Liver (tissue), 8 donors: ENCODE measurements at regions not wholly inside any gene's neighbourhood (a gene's known extent, or its start where the extent isn't known, plus 50 kb on each side); places are given as distances from the start of the nearest gene placed in this dataset.

Experiments used
- DNase-seq: peaks from one replicate; pipeline ENCODE4 v3.0.0-alpha.2; 2017; ENCODE audit warnings: low spot score
- H3K27ac ChIP-seq, 2 donors: one replicate each; pipeline ENCODE4 v1.7.0; 2013; ENCODE audit warnings: inconsistent platforms in 2 of 2, low read length in 2 of 2, control low read depth in 1 of 2, low read depth in 1 of 2, mild to moderate bottlenecking in 1 of 2
- H3K27me3 ChIP-seq, 4 donors: one replicate each; pipeline versions ENCODE4 v1.6.1 to v1.7.0; 2013; ENCODE audit warnings: low read length in 3 of 4, inconsistent platforms in 1 of 4, mild to moderate bottlenecking in 1 of 4, moderate library complexity in 1 of 4; ENCODE audit not compliant: control insufficient read depth in 4 of 4, insufficient read depth in 4 of 4
- H3K36me3 ChIP-seq, 4 donors: one replicate each; pipeline versions ENCODE4 v1.6.1 to v1.7.0; 2013; ENCODE audit warnings: low read length in 3 of 4, mild to moderate bottlenecking in 3 of 4, low read depth in 1 of 4, moderate library complexity in 1 of 4; ENCODE audit not compliant: control insufficient read depth in 4 of 4, insufficient read depth in 3 of 4
- H3K4me1 ChIP-seq, 4 donors: one replicate each; pipeline versions ENCODE4 v1.6.1 to v1.7.0; 2013; ENCODE audit warnings: low read length in 3 of 4, mild to moderate bottlenecking in 3 of 4, moderate library complexity in 1 of 4; ENCODE audit not compliant: control insufficient read depth in 4 of 4, insufficient read depth in 4 of 4
- H3K4me3 ChIP-seq, 3 donors: one replicate each; pipeline versions ENCODE4 v1.6.1 to v1.7.0; 2013; ENCODE audit warnings: low read length in 3 of 3, control low read depth in 1 of 3, low read depth in 1 of 3, mild to moderate bottlenecking in 1 of 3
- H3K9ac ChIP-seq, 2 donors: one replicate each; pipeline ENCODE4 v1.7.0; 2013; ENCODE audit warnings: low read length in 2 of 2, mild to moderate bottlenecking in 2 of 2, moderate library complexity in 2 of 2, control low read depth in 1 of 2, low read depth in 1 of 2
- H3K9me3 ChIP-seq, 4 donors: one replicate each; pipeline versions ENCODE4 v1.6.1 to v1.7.0; 2013; ENCODE audit warnings: low read length in 3 of 4; ENCODE audit not compliant: control insufficient read depth in 4 of 4
- EGR1 ChIP-seq, 2 donors: IDR thresholded peaks; 2 replicates each; pipeline ENCODE4 v1.6.1; 2016 to 2018; ENCODE audit warnings: antibody characterized with exemption in 2 of 2, low read depth in 2 of 2
- FOXA1 ChIP-seq: IDR thresholded peaks from 2 replicates; pipeline ENCODE4 v1.6.1; 2016; ENCODE audit warnings: antibody characterized with exemption
- FOXA2 ChIP-seq: IDR thresholded peaks from 2 replicates; pipeline ENCODE4 v1.6.1; 2016; ENCODE audit warnings: antibody characterized with exemption
- GABPA ChIP-seq, 2 donors: IDR thresholded peaks in 1 of 2; conservative IDR thresholded peaks in 1 of 2; 2 replicates each; pipeline ENCODE4 v1.6.1; 2016; ENCODE audit warnings: antibody characterized with exemption in 2 of 2, mild to moderate bottlenecking in 1 of 2, moderate library complexity in 1 of 2
- HNF4A ChIP-seq, 2 donors: conservative IDR thresholded peaks; 2 replicates each; pipeline ENCODE4 v1.6.1; 2016; ENCODE audit warnings: antibody characterized with exemption in 2 of 2, mild to moderate bottlenecking in 2 of 2
- JUND ChIP-seq, 2 donors: IDR thresholded peaks; 2 replicates each; pipeline ENCODE4 v1.6.1; 2016; ENCODE audit warnings: antibody characterized with exemption in 2 of 2
- NR2F2 ChIP-seq: IDR thresholded peaks from 2 replicates; pipeline ENCODE4 v1.6.1; 2016; ENCODE audit warnings: antibody characterized with exemption
- RAD21 ChIP-seq, 2 donors: IDR thresholded peaks; 2 replicates each; pipeline ENCODE4 v1.6.1; 2016; ENCODE audit warnings: antibody characterized with exemption in 2 of 2, mild to moderate bottlenecking in 2 of 2
- RXRA ChIP-seq, 2 donors: IDR thresholded peaks; 2 replicates each; pipeline ENCODE4 v1.6.1; 2017 to 2018; ENCODE audit warnings: antibody characterized with exemption in 2 of 2, mild to moderate bottlenecking in 1 of 2
- SP1 ChIP-seq: IDR thresholded peaks from 2 replicates; pipeline ENCODE4 v1.6.1; 2018; ENCODE audit warnings: antibody characterized with exemption, mild to moderate bottlenecking
- TAF1 ChIP-seq: conservative IDR thresholded peaks from 2 replicates; pipeline ENCODE4 v1.6.1; 2016; ENCODE audit warnings: antibody characterized with exemption, mild to moderate bottlenecking
- YY1 ChIP-seq: IDR thresholded peaks from 2 replicates; pipeline ENCODE4 v1.6.1; 2016; ENCODE audit warnings: antibody characterized with exemption, mild to moderate bottlenecking
- WGBS: extraction: QIAGEN DNeasy Blood & Tissue Kit; methylation state at CpG from one replicate; pipeline ENCODE4 v1.1.7; 2013; 5-methylcytosine and 5-hydroxymethylcytosine counted together
- TF ChIP-seq, protein P1 (sequence below): IDR thresholded peaks from 2 replicates; pipeline ENCODE4 v1.6.1; 2016; ENCODE audit warnings: antibody characterized with exemption
- TF ChIP-seq, protein P2 (sequence below): IDR thresholded peaks from 2 replicates; pipeline ENCODE4 v1.6.1; 2016; ENCODE audit warnings: antibody characterized with exemption
- TF ChIP-seq, protein P3 (sequence below): IDR thresholded peaks from 2 replicates; pipeline ENCODE4 v1.6.1; 2016; ENCODE audit warnings: antibody characterized with exemption, mild to moderate bottlenecking
- TF ChIP-seq, protein P4 (sequence below): IDR thresholded peaks from 2 replicates; pipeline ENCODE4 v1.6.1; 2016; ENCODE audit warnings: antibody characterized with exemption
- TF ChIP-seq, protein P5 (sequence below): fragments of 150-350 bp; IDR thresholded peaks from 2 replicates; pipeline ENCODE4 v1.5.1; 2017; ENCODE audit warnings: improper control_type of control experiment, low read depth, low read length; ENCODE audit not compliant: missing input control
- donor health status: healthy.
- donor health status: healthy.
- donor health status: healthy.
- donor health status: healthy.
- donor health status: healthy.

DNA sequence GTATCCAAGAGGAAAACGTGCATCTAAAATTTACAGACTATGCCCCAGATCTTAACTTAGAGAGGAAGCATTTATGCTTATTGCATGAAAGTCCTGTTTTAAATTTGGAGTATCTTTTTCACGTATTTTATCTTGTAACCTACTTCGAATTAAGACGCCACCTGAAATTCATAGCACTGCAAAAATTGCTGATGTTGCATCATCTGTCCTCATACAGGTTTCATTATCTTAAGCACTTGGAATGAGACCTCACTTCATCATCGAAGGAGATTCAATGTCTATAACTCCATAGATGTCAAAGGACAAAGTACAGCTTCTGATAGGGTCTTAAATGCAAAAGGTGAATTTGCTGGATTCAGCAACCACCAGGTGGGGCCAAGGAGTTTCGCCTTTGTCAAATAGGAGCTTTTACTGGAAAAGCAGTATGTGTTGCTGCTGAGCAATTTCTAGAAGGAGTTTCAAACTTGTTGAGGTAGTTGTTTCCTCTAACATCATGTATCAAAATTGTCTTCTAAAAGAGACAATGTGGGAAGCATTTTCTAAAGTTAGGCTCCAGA lies 106.4 kb upstream of the CCDC85A start:
- Histone ChIP-seq H3K4me3 (no peak overlapping the region), H3K9ac (no peak overlapping the region), H3K9me3 (no peaks in the 10 kb centered on the region), H3K27ac (no peak overlapping the region), H3K4me1 (no peaks in the 10 kb centered on the region), H3K27me3 (peaks cover 0 to 3% (median 0%) of the 10 kb centered on the region in 4 donors), H3K36me3 (no peaks in the 10 kb centered on the region)
- WGBS: 59% methylated on average over 6 of the region's 6 CpGs
- no peak for DNase-seq
- TF ChIP-seq RXRA (IDR thresholded peaks at IDR 0.05) (no peak), RAD21 (IDR thresholded peaks at IDR 0.05) (peak in 1 of 2 donors; percentile 53)

DNA sequence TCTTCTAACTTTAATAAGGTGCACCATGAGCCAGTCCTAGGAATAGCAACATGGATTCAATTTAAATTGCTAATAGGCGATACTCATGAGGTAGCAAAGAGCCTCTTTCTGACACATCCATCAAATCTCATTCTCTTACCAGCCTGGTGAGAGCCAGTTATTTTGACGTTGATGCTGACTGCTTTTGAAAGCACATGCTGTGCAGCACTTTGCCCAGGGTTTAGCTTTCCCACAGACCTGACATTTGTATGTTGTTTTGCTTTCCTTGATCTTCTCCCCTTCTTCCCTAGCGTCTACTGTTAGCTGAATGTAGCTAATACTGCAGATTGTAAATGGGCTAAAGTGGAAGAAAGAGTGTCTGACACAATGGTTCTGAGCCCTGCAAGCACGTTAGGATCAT lies 101.1 kb upstream of the CCDC85A start:
- H3K27me3 ChIP-seq: peaks cover 0 to 2% (median 0%) of the 10 kb centered on the region in 4 donors
- H3K4me3 ChIP-seq: no peak overlapping the region
- TF ChIP-seq NR2F2 (no peak), FOXA1 (no peak), FOXA2 (no peak), JUND (IDR thresholded peaks at IDR 0.05) (no peak), GABPA (IDR thresholded peaks at IDR 0.05 in 1 of 2, conservative IDR thresholded peaks at IDR 0.05 in 1 of 2) (no peak), HNF4A (conservative IDR thresholded peaks at IDR 0.05) (no peak), YY1 (no peak), SP1 (no peak), RXRA (IDR thresholded peaks at IDR 0.05) (no peak), RAD21 (IDR thresholded peaks at IDR 0.05) (no peak), TAF1 (no peak), EGR1 (IDR thresholded peaks at IDR 0.05; ENCODE audit: low read depth in 2 of 2) (no peak)
- TF ChIP-seq, protein P1, sequence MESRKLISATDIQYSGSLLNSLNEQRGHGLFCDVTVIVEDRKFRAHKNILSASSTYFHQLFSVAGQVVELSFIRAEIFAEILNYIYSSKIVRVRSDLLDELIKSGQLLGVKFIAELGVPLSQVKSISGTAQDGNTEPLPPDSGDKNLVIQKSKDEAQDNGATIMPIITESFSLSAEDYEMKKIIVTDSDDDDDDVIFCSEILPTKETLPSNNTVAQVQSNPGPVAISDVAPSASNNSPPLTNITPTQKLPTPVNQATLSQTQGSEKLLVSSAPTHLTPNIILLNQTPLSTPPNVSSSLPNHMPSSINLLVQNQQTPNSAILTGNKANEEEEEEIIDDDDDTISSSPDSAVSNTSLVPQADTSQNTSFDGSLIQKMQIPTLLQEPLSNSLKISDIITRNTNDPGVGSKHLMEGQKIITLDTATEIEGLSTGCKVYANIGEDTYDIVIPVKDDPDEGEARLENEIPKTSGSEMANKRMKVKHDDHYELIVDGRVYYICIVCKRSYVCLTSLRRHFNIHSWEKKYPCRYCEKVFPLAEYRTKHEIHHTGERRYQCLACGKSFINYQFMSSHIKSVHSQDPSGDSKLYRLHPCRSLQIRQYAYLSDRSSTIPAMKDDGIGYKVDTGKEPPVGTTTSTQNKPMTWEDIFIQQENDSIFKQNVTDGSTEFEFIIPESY: no peak
- TF ChIP-seq, protein P2, sequence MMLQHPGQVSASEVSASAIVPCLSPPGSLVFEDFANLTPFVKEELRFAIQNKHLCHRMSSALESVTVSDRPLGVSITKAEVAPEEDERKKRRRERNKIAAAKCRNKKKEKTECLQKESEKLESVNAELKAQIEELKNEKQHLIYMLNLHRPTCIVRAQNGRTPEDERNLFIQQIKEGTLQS: no peak
- TF ChIP-seq, protein P3, sequence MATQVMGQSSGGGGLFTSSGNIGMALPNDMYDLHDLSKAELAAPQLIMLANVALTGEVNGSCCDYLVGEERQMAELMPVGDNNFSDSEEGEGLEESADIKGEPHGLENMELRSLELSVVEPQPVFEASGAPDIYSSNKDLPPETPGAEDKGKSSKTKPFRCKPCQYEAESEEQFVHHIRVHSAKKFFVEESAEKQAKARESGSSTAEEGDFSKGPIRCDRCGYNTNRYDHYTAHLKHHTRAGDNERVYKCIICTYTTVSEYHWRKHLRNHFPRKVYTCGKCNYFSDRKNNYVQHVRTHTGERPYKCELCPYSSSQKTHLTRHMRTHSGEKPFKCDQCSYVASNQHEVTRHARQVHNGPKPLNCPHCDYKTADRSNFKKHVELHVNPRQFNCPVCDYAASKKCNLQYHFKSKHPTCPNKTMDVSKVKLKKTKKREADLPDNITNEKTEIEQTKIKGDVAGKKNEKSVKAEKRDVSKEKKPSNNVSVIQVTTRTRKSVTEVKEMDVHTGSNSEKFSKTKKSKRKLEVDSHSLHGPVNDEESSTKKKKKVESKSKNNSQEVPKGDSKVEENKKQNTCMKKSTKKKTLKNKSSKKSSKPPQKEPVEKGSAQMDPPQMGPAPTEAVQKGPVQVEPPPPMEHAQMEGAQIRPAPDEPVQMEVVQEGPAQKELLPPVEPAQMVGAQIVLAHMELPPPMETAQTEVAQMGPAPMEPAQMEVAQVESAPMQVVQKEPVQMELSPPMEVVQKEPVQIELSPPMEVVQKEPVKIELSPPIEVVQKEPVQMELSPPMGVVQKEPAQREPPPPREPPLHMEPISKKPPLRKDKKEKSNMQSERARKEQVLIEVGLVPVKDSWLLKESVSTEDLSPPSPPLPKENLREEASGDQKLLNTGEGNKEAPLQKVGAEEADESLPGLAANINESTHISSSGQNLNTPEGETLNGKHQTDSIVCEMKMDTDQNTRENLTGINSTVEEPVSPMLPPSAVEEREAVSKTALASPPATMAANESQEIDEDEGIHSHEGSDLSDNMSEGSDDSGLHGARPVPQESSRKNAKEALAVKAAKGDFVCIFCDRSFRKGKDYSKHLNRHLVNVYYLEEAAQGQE: no peak
- TF ChIP-seq, protein P4, sequence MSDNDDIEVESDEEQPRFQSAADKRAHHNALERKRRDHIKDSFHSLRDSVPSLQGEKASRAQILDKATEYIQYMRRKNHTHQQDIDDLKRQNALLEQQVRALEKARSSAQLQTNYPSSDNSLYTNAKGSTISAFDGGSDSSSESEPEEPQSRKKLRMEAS: no peak
- TF ChIP-seq, protein P5, sequence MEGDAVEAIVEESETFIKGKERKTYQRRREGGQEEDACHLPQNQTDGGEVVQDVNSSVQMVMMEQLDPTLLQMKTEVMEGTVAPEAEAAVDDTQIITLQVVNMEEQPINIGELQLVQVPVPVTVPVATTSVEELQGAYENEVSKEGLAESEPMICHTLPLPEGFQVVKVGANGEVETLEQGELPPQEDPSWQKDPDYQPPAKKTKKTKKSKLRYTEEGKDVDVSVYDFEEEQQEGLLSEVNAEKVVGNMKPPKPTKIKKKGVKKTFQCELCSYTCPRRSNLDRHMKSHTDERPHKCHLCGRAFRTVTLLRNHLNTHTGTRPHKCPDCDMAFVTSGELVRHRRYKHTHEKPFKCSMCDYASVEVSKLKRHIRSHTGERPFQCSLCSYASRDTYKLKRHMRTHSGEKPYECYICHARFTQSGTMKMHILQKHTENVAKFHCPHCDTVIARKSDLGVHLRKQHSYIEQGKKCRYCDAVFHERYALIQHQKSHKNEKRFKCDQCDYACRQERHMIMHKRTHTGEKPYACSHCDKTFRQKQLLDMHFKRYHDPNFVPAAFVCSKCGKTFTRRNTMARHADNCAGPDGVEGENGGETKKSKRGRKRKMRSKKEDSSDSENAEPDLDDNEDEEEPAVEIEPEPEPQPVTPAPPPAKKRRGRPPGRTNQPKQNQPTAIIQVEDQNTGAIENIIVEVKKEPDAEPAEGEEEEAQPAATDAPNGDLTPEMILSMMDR: no peak
- H3K9me3 ChIP-seq: no peaks in the 10 kb centered on the region
- H3K4me1 ChIP-seq: no peaks in the 10 kb centered on the region
- H3K27ac ChIP-seq: no peak overlapping the region
- DNase-seq: no peak
- 72% methylated on average over 4 of the region's 4 CpGs for WGBS
- no peaks in the 10 kb centered on the region for H3K36me3 ChIP-seq
- no peak overlapping the region for H3K9ac ChIP-seq
